Prostate gland (tissue), 2 donors: ENCODE measurements at regions not wholly inside any gene's neighbourhood (a gene's known extent, or its start where the extent isn't known, plus 50 kb on each side); places are given as distances from the start of the nearest gene placed in this dataset.

Experiments
- POLR2AphosphoS5 ChIP-seq: sonication (generic); formaldehyde crosslinking; IDR thresholded peaks from one replicate; pipeline ENCODE4 v1.6.1; 2017; ENCODE audit warnings: antibody characterized with exemption
- TF ChIP-seq, protein P1 (sequence below), 4 experiments: fragments of 200-600 bp in 2 of 4; fragments of 450-650 bp in 2 of 4; sonication (generic) in 2 of 4; IDR thresholded peaks; 1 replicate in 3 of 4; 2 replicates in 1 of 4; pipeline ENCODE4 v1.5.1; 2016 to 2019; ENCODE audit warnings: antibody characterized with exemption in 4 of 4, mild to moderate bottlenecking in 2 of 4, moderate library complexity in 2 of 4

DNA sequence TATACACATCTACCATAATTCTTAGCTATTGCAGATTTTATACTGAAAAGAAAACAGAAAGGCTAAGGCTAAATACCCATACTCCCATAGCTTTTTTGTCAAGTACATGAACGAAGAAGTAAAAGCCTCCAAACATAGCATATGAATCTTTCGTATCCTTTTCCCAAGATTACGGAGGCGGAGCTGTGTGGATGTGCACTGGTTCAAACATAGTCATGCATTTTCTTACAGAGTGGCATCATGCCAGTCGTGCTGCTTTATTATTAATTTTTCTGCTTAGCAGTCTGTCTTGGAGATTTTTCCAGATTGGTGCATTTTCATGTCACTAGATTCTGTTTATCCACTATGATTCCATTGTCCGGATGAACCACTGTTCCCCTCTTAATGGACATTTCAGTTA lies 118.7 kb upstream of the RUNX3 start:
- no peak for TF ChIP-seq POLR2AphosphoS5
- TF ChIP-seq, protein P1, sequence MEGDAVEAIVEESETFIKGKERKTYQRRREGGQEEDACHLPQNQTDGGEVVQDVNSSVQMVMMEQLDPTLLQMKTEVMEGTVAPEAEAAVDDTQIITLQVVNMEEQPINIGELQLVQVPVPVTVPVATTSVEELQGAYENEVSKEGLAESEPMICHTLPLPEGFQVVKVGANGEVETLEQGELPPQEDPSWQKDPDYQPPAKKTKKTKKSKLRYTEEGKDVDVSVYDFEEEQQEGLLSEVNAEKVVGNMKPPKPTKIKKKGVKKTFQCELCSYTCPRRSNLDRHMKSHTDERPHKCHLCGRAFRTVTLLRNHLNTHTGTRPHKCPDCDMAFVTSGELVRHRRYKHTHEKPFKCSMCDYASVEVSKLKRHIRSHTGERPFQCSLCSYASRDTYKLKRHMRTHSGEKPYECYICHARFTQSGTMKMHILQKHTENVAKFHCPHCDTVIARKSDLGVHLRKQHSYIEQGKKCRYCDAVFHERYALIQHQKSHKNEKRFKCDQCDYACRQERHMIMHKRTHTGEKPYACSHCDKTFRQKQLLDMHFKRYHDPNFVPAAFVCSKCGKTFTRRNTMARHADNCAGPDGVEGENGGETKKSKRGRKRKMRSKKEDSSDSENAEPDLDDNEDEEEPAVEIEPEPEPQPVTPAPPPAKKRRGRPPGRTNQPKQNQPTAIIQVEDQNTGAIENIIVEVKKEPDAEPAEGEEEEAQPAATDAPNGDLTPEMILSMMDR (IDR thresholded peaks at IDR 0.05): no peak
